Endodermal cell (in vitro differentiated cells): ENCODE measurements at regions not wholly inside any gene's neighbourhood (a gene's known extent, or its start where the extent isn't known, plus 50 kb on each side); places are given as distances from the start of the nearest gene placed in this dataset.

Experiments used
- DNase-seq: peaks from one replicate; pipeline ENCODE4 v3.0.0-alpha.2; 2017
- H3K27ac ChIP-seq: 2 replicates; pipeline ENCODE4 v1.5.1; 2013; ENCODE audit warnings: mild to moderate bottlenecking, low read depth, low read length, moderate library complexity
- H3K27me3 ChIP-seq: 2 replicates; pipeline ENCODE4 v1.6.1; 2013; ENCODE audit warnings: mild to moderate bottlenecking, low read length, moderate library complexity; ENCODE audit not compliant: insufficient read depth, control insufficient read depth, poor library complexity, severe bottlenecking
- H3K36me3 ChIP-seq: 2 replicates; pipeline ENCODE4 v1.7.0; 2013; ENCODE audit warnings: mild to moderate bottlenecking, low read length, moderate library complexity; ENCODE audit not compliant: control insufficient read depth, insufficient read depth
- H3K4me1 ChIP-seq: one replicate; pipeline ENCODE4 v1.7.0; 2013; ENCODE audit warnings: low read length; ENCODE audit not compliant: control insufficient read depth, insufficient read depth
- H3K4me3 ChIP-seq: 2 replicates; pipeline ENCODE4 v1.5.1; 2013; ENCODE audit warnings: mild to moderate bottlenecking, low read length, moderate library complexity
- H3K9ac ChIP-seq: 2 replicates; pipeline ENCODE4 v1.6.1; 2013; ENCODE audit warnings: mild to moderate bottlenecking, low read length, moderate library complexity; ENCODE audit not compliant: poor library complexity, severe bottlenecking; ENCODE audit errors: extremely low read depth
- H3K9me3 ChIP-seq: 2 replicates; pipeline ENCODE4 v1.6.1; 2013; ENCODE audit warnings: mild to moderate bottlenecking, low read length, moderate library complexity; ENCODE audit not compliant: control insufficient read depth
- H3K27ac Mint-ChIP-seq: 2 replicates; pipeline ENCODE4 v1.8.0; 2020; ENCODE audit warnings: mixed read lengths
- H3K27me3 Mint-ChIP-seq: 2 replicates; pipeline ENCODE4 v1.8.0; 2021; ENCODE audit warnings: mild to moderate bottlenecking, mixed read lengths; ENCODE audit not compliant: insufficient read depth
- H3K36me3 Mint-ChIP-seq: 2 replicates; pipeline ENCODE4 v1.8.0; 2020; ENCODE audit warnings: low read depth, mixed read lengths
- H3K4me1 Mint-ChIP-seq: 2 replicates; pipeline ENCODE4 v1.8.0; 2020; ENCODE audit warnings: mixed read lengths
- H3K4me3 Mint-ChIP-seq: 2 replicates; pipeline ENCODE4 v1.8.0; 2020; ENCODE audit warnings: mild to moderate bottlenecking, moderate library complexity, mixed read lengths
- H3K9me3 Mint-ChIP-seq: 2 replicates; pipeline ENCODE4 v1.8.0; 2020; ENCODE audit warnings: mild to moderate bottlenecking, mixed read lengths
- WGBS, 2 experiments: methylation state at CpG; one replicate each; pipeline versions ENCODE4 v1.1.5 to v1.1.7; 2013; ENCODE audit warnings: missing lambda C conversion rate in 2 of 2, mixed read lengths in 1 of 2; ENCODE audit not compliant: insufficient coverage in 1 of 2, insufficient read length in 1 of 2; 5-methylcytosine and 5-hydroxymethylcytosine counted together
- TF ChIP-seq, protein P1 (sequence below): fragments of 200-600 bp; sonication (generic); conservative IDR thresholded peaks from 2 replicates; pipeline ENCODE4 v1.5.0; 2021; ENCODE audit warnings: antibody characterized with exemption, mild to moderate bottlenecking

DNA sequence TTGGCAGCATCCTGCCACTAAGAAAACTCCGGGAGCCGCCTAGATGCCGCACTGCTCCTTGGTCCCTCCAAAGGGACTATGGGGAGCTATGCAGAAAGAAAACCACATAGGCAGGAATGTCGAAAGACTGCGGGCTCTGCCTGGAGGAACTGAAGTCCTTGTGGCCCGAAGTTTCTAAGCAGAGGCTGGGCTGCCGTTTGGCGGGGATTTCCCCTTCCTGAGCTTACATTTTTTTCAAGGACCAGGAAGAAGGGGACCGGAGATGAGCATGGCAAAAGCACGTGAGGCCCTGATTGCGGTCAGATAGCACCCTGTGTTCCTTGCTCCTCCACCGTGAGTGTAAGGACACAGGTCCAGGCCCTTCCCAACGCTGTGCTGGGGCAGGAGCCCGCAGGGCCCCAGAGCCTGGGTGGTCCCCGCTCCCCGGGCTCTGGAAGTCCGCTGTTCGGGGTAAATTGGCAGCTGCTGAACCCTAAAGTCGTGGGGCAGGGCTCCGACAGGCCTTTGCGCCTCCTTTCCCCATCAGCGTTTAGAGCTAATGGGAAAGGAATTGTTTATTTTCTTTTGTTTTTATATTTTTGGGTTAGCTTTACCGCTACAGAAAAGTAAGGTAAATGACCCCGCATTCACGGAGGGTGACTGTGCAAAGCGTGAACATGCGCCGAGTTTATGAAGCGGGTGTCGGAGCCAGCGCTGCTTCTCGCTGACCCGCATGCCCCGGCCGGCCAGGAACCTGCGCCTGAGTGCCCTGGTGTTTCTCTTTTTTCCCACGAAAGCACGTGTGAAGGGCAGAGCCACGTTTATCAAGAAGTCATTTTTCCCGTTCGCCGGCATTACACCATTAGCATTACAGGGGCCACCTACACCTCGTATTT is 356.5 kb upstream of the ZNF32 start:
- no peak overlapping the region for H3K27ac Mint-ChIP-seq
- TF ChIP-seq, protein P1, sequence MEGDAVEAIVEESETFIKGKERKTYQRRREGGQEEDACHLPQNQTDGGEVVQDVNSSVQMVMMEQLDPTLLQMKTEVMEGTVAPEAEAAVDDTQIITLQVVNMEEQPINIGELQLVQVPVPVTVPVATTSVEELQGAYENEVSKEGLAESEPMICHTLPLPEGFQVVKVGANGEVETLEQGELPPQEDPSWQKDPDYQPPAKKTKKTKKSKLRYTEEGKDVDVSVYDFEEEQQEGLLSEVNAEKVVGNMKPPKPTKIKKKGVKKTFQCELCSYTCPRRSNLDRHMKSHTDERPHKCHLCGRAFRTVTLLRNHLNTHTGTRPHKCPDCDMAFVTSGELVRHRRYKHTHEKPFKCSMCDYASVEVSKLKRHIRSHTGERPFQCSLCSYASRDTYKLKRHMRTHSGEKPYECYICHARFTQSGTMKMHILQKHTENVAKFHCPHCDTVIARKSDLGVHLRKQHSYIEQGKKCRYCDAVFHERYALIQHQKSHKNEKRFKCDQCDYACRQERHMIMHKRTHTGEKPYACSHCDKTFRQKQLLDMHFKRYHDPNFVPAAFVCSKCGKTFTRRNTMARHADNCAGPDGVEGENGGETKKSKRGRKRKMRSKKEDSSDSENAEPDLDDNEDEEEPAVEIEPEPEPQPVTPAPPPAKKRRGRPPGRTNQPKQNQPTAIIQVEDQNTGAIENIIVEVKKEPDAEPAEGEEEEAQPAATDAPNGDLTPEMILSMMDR = no peak
- Histone ChIP-seq H3K27ac (no peak overlapping the region), H3K9ac (no peak overlapping the region), H3K4me3 (no peak overlapping the region), H3K27me3 (no peaks in the 10 kb centered on the region), H3K36me3 (no peaks in the 10 kb centered on the region), H3K4me1 (no peaks in the 10 kb centered on the region), H3K9me3 (no peaks in the 10 kb centered on the region)
- WGBS, 2 experiments = 92% methylated on average over 29 to 43 of the region's 43 CpGs
- no peak for DNase-seq
- H3K4me3 Mint-ChIP-seq = no peak overlapping the region
- H3K4me1 Mint-ChIP-seq = no peaks in the 10 kb centered on the region
- H3K9me3 Mint-ChIP-seq = no peaks in the 10 kb centered on the region
- H3K27me3 Mint-ChIP-seq = peaks cover 3% of the 10 kb centered on the region
- H3K36me3 Mint-ChIP-seq = no peaks in the 10 kb centered on the region

DNA sequence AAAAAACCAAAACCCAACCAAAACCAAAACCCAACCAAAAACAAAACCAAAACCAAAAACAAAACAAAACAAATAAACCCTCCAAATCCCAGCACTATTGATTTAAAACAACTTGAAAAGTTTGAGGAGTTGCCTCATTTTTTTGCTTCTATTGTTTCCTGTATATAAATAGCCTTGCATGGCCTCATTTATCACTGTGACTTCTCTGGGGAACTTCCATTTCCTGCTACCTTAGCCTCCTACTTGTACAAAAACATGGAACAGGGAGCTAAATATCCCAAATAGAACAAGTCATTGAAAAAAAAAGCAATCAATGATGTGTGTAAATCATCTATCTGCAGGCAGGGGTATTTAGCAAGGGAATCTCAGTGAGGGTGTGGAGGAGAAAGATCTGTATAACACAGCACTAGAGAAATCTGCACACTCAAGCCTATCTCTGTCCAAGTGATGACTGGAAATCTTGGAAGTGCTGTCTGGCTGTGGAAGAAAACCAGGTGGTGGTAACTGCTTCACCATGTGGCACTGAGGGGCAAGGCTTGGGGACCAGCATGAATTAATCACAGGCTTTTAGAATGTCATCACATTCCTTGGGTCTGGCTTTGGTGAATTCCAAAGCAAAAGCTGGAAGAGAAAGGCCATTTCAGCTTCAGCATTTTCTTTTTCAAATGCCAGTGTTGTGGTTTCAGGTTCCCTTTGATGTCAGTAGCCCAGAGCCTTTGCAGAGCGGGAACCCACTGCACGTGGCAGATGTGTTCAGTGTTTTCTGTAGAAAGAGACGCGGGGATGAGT is 349.5 kb upstream of the ZNF32 start:
- no peak overlapping the region for H3K27ac Mint-ChIP-seq

DNA sequence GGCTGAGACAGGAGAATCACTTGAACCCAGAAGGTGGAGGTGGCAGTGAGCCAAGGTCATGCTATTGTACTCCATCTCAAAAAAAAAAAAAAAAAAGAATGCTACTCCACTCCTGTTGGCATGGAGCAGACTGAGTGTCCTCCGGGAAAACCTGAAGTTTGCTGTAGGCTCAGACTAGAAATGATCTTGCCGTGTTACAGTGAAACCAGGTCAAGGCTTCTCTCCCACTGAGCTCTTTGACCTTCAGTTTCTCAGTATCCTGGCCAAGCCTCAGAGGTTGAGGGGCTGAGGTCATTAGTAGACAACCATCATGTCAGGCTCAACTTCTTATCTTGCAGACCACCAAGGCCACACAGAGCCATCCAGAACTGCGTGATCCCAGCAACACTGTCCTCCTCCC is 348.6 kb upstream of the ZNF32 start:
- Histone ChIP-seq H3K9ac (no peak overlapping the region), H3K36me3 (no peaks in the 10 kb centered on the region), H3K4me1 (no peaks in the 10 kb centered on the region), H3K27ac (no peak overlapping the region), H3K4me3 (no peak overlapping the region), H3K9me3 (peaks cover 13% of the 10 kb centered on the region), H3K27me3 (no peaks in the 10 kb centered on the region)
- 92 to 96% methylated on average over 3 of the region's 3 CpGs for WGBS, 2 experiments
- Mint-ChIP-seq H3K36me3 (no peaks in the 10 kb centered on the region), H3K4me1 (no peaks in the 10 kb centered on the region), H3K27me3 (peaks cover 2% of the 10 kb centered on the region), H3K4me3 (no peak overlapping the region), H3K27ac (no peak overlapping the region), H3K9me3 (peaks cover 33% of the 10 kb centered on the region)
- DNase-seq = no peak
- TF ChIP-seq, protein P1 = no peak

More for the DNA sequence above, 349.5 kb upstream of the ZNF32 start:
- Mint-ChIP-seq H3K4me3 (no peak overlapping the region), H3K27me3 (peaks cover 2% of the 10 kb centered on the region), H3K36me3 (no peaks in the 10 kb centered on the region), H3K4me1 (no peaks in the 10 kb centered on the region), H3K9me3 (peaks cover 27% of the 10 kb centered on the region)
- TF ChIP-seq, protein P1 = no peak
- WGBS, 2 experiments = 63 to 89% methylated on average over 3 to 4 of the region's 4 CpGs
- Histone ChIP-seq H3K9me3 (peaks cover 8% of the 10 kb centered on the region), H3K36me3 (no peaks in the 10 kb centered on the region), H3K9ac (no peak overlapping the region), H3K27ac (no peak overlapping the region), H3K27me3 (no peaks in the 10 kb centered on the region), H3K4me1 (no peaks in the 10 kb centered on the region), H3K4me3 (no peak overlapping the region)
- DNase-seq = no peak
